Myocyte (in vitro differentiated cells): ENCODE measurements at regions not wholly inside any gene's neighbourhood (a gene's known extent, or its start where the extent isn't known, plus 50 kb on each side); places are given as distances from the start of the nearest gene placed in this dataset.

ENCODE experiments used
- DNase-seq: peaks from one replicate; pipeline ENCODE4 v3.0.0-alpha.2; 2012; ENCODE audit warnings: low read depth

DNA sequence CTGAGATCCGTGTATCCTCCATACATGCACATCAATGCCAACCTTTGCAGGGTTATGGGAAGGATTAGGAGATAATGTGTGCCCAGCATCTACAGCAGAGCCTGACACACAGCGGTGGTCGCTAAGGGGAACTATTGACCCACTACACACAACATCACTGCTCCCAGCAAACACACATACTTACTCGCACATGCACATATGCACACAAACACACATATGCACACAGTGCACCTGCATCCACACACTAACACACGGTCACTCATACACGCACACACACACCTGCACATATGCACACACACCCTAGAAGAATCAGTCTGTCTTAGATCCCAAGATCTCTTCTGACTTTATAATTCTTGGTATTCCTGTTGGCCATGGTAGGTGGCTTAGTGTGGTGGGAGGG, 118.3 kb downstream of the GYPC start:
- DNase-seq = no peak

DNA sequence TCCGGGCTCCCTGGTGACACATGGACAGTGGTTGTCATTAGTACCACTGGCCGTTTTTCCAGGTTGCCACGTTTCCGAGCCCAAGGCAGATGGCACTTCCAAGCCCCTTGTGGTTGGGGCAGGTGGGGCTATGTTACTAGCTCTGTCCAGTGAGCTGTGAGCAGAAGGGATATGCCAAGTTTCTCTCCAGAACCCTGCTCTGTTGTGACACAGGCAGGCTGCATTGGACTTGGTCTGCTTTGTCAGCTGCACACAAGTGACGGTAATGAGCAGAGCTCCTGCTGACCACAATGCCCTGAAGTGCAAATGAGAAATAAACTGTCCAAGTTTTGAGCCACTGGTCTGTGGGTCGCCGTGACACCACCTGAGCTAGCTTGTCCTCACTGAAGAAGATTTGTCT, 118.8 kb downstream of the GYPC start:
- DNase-seq = peak; percentile 2

DNA sequence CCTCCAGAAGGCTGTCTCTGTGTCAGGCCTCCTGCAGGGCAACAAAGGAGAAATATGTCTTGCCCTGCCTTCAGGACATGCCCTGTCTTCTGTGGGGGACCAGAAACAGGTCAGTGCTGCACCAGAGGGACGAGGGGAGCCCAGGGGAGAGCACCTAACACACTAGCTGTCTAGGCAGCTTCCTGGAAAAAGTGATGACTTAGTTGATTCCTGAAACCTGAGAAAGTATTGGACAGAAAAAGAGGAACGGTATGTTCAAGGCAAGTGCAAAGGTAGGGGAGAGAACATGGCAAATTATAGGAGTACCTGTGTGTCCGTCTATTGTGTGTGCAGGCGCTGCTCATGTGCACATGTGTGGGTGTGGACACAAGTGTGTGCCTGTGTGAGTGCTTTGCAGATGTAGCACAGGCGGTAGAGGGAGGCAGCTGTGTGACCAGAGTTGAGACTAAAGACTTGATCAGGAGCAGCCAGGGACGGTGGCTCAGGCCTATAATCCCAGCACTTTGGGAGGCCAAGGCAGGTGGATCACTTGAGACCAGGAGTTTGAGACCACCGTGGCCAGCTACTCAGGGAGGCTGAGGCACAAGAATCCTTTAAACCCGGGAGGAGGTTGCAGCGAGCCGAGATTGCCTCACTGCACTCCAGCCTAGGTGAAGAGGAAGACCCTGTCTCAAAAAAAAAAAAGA, 119.5 kb downstream of the GYPC start:
- no peak for DNase-seq

DNA sequence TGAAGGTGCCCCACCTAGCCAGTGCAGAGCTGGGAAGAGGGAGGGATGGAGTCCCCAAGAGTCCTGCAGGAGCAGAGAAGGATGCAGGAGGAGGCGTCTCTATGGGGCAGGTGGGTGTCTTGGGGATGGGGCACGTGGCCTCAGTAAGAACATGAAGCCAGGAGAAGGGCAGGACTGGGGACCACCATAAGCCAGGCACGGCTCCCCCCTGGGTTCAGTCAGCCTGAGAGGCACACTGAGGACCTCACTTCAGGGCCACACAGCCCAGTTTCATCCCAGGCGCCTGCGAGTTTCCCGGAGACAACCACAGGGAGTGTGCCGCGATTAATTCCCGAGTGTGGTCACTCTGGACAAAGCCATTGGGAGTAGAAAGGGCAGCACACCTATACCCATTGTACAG, 120.3 kb downstream of the GYPC start:
- DNase-seq = no peak

DNA sequence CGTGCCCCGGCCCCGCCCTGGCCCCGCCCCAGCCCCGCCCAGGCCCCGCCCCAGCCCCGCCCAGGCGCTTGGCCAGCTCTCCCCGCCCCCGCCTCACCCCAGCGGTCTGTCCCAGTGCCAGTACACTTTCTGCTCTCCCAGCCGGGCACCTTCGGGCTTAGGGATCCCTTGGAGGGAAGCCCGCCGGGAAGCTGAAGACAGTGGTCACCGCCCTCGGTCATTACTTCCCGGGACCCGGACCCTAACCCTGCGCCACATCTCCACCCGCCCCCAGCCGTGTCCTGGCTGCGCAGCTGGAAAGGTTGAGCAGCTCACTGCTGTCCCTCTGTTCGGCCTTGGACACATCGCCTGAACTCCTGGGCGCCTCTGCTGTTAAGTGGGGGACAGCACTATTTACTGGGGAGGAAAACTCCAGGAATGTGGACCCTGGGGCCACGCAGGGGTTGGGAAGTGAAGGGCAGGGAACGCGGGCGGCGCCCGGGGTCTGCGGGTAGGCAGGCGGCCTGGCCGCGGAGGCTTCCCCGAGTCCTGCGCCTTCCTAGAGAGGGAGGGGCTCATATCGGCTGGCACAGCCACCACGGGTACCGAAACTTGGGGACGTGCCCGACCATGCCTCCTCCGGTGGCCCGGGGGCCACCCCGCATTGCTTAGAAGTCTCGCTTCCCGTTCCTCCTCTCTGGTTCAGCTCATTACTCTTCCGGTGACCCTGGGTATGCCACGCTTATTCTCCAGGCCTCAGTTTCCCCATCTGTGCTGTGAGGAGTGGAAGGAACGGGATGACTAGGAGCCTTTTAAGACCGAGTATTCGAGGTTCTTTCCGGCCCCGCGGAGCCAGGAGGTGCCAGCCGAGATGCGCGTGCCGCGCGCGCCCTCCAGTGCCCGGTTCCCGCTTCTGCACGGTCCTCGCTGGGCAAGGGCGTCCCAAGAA, 121.0 kb downstream of the GYPC start:
- peak; percentile 71 for DNase-seq

DNA sequence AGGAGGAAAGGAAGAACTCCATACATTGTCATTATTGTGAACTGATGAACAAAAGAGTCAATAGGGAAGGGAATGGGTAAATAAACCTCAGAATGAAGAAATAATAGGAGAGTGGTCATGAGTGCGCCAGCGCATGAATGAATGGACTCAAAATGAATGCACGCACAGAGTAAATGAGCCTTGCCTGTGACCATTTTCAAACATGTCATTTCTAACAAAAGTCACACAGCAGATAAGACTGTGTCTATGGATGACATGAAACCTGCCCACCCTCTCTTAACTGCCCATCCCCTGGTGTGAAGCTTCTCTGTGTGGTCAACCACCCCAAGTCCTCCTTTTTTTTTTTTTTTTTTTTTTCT, 121.1 kb upstream of the TEX51 start:
- DNase-seq = no peak

DNA sequence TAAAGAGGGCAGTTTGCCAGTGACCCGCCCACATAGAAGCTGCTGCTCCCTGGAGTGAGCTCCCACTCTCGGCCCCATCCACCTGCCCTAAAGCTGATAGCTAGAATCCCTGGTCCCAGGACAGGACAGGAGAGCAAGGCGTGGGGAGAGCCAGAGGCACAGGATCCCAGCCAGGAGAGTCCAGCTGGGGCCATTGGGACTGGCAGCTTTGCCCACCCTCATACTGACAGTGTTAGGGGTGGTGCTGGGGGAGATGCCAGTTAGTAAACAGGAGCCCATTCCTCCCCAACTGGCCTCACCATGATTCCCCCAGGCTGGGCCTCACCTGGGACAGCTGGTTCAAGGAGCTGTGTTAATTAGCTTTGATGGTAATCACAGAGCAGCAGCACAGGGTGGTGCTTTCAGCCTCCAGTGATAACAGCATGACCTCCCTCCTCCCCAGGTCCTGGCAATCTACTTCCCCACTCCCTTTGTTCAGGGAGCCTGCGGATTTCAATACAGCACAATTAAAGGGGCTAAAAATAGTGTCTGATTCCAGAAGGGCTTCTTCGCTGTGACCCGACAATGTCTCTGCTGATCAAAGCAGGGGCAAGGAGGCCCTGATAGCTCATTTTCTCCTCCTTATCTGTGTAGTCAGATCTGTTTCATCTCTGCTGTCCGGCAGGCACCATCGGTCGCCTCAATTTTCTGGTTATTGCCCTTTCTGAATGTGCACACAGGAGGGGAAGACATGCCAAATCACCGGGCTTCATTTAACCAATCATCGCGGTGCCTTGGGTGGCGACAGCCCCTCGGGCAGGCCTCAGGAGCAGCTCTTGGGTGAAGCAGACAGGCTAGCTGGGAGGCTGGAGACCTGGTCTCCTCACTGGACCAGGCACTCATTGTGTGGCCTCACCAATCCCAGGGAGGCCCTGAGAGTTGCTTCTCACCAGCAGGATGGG, 119.9 kb upstream of the TEX51 start:
- no peak for DNase-seq

DNA sequence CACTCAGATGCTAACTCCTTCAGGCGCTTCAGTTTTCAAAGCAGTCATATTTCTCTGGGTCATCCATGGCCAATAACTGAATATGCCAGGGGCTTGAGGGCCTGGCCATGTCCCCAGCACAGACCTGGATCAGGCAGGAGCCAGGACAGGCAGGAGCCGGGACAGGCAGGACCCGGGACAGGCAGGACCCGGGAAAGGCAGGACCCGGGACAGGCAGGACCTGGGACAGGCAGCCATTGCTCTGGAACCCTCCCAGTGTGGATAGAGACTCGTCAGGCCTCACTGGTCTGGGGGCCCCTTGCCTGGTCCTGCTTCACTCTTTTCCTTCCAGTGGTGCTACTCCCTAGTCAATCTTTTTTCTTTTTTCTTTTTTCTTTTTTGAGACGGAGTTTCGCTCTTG, 117.5 kb upstream of the TEX51 start:
- DNase-seq = no peak

DNA sequence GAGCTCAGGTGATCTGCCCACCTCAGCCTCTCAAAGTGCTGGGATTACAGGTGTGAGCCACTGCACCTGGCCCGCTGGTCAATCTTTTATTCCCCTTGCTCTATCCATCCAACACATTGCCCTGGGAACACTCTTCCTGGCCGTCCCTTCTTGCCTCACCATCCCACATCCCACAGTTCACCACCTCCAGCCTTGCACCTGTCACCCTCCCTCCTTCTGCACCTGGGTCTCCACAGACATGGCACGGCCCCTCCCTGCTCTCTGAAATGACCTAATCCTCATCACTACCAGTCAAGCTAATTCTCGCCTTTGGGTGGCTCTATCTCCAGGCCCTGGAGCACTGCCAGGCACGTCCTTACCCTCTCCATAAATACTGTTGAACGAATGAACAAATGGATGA, 116.9 kb upstream of the TEX51 start:
- no peak for DNase-seq

DNA sequence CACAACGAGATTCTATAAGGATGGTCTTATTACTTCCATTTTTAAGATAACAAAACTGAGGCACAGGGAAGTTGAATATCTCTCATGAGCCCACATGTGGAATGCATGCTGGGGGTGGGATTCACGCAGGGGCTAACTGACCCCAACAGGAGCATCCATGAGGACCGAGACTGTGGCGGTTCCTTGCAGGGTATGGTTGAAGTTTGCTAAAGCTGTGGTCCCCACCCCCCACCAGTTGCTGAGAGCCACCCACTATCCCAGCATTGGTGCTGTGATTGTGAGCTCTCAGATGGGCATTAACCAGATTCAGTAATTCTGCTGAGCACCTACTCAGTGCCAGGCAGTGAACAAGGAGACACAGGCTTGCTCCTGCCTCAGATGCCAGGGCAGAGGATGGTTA, 116.0 kb upstream of the TEX51 start:
- no peak for DNase-seq

DNA sequence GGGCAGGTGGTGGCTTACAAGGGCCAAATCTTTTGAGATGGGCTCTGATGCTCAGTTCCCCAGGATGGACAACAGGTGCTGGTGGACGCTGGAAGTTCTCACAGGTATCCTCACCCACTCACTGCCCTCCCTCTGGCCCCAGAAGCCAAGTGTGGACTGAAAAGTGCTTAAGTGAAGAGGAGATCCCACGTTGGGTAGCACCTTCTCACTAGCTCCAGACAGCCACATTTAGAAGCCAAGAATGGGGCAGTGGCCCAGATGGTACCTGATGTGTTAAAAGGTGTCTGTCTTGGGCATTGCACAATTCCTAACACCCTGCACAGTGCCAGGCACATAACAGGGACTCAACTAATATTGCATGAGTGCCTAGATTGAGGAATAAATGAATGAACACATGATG, 115.3 kb upstream of the TEX51 start:
- DNase-seq = no peak

DNA sequence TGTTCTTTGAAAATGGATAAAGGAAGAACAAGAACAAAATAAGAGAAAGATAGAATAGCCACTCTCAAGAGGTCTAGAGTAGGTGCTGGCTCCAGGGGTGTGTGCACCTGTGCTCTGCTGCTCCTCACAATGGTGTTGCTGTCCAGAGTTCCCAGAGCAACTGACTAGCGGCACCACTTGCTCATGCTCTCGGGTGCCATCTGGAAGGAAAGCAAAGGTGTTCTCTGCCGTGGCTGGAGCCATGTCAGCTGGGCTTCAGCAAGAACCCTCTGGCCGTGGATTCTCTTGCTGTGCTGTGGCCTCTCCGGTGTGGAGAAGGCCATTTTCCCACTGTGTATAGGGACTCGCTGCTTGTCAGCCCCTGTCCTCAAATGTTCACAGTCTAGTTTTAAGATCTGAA, 114.6 kb upstream of the TEX51 start:
- DNase-seq = no peak

DNA sequence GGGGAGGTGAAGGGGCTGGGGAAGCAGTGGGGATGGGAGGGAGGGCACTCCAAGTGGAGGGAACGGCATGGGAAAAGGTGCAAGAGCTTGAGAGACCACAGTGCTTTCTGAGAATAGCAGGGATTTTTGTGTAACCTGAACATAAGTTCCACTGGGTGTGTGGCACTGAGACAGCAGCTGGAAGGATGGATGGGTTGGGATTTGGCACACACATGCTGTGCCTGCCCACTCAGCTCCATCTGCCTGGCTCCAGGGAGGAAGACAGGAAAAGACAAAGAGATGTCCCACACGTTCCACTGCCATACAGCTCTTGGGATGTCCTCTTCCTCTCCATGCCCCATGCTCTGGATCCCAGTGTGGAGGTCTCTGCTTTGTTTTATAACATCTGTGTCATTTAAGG, 114.1 kb upstream of the TEX51 start:
- no peak for DNase-seq

DNA sequence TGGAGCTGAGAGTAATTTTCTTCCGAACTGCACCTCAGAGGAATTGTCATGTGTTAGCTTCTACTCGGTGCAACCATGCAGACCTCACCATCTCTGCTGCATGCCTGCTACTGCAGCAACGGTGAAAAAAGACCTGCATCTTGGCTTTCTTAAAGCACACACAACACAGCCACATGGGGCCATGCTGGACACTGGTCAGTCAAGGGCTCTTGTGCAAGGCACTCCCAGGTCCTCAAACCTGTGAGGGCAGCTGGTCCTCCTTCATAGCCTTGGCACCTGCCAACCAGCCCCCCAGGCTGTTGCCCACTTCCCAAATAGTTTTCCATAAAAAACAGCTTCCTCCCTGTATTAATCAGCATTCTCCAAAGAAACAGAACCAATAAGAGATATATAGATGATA, 113.5 kb upstream of the TEX51 start:
- DNase-seq = no peak

DNA sequence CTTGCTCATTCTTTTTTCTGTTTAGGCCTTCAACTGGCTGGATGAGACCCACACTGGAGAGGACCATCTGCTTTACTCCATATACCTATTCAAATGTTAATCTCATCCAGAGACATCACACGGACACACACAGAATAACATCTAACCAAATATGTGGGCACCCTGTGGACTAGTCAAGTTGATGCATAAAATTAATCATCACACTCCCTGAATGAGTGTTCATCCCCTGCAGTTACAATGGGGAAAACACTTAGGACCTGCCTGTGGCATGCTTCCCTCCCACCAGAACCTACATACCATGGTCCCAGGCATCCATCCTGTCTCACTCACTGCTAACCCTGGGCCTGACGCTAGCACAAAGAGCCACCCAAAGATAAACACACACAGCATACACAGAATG, 112.8 kb upstream of the TEX51 start:
- DNase-seq = no peak

DNA sequence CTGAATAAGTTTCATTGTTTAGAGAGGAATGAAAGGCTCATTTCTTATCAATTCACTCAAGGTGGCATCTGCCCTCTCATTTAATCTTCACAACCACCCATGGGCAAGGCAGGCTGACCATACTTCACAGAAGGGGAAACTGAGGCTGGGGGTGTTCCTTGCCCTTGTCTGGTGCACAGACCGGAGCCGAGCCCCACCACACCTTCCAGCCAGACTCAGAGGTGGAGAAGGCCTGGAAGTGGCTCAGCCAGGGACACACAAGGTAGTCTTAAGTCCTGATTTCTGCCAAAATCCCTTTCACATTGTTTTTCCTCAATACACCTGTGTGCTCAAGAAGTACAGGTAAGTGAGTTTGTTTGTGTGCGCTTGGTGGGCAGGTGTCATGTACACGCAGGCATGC, 111.9 kb upstream of the TEX51 start:
- DNase-seq = no peak

DNA sequence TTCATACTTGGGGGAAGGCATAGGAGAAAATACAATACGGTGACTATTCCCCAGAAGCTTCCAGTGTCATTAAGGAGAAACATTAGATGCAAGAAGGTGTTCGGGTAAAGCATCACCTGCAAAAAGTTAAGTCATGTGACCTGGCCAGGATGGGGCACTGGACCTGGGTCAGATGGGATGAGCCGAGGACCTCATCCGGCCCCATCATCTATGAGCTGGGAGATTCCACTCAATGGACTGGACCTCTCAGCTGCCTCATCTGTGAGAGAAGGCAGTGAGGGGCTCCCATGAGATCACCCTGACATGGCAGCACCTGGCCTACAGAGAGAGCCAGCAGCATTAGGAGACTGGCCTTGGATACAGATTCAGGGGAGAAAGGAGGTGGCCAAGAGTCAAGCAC, 111.4 kb upstream of the TEX51 start:
- DNase-seq = no peak

DNA sequence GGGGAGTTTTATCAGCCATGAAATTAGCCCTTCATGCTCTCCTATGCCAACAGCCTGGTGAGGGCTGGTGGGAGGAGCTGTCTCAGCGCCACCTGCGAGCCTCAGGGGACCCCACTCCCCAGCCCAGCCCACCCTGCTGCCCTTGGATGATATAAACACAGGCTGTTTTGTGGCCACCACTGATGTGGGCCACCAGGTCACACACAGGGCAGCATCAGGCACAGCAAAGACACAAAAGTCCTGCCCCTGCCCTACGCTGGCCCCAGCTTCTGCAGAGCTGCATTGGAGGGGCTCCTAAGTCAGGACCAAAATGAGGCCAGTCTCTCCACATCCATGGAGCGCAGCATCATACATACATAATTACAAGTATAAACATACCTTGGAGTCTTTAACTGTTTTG, 110.6 kb upstream of the TEX51 start:
- no peak for DNase-seq

DNA sequence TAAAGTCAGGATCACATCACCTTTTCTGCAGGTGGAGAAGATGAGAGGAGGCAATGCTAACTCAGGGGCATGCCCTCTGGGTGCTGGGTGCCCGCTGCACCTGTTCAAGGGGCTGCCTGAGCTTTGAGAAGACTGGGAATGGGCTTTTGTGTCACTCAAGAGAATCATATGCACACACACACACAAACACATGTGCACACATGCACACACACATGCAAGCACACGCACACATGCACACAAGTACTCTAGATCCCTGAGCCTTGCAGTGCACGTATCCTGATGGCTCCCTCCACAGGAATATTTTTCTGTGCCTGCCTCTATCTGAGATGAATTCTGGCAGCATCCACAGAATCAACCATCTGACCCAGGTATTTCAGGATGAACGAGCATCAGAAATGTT, 110.0 kb upstream of the TEX51 start:
- no peak for DNase-seq

DNA sequence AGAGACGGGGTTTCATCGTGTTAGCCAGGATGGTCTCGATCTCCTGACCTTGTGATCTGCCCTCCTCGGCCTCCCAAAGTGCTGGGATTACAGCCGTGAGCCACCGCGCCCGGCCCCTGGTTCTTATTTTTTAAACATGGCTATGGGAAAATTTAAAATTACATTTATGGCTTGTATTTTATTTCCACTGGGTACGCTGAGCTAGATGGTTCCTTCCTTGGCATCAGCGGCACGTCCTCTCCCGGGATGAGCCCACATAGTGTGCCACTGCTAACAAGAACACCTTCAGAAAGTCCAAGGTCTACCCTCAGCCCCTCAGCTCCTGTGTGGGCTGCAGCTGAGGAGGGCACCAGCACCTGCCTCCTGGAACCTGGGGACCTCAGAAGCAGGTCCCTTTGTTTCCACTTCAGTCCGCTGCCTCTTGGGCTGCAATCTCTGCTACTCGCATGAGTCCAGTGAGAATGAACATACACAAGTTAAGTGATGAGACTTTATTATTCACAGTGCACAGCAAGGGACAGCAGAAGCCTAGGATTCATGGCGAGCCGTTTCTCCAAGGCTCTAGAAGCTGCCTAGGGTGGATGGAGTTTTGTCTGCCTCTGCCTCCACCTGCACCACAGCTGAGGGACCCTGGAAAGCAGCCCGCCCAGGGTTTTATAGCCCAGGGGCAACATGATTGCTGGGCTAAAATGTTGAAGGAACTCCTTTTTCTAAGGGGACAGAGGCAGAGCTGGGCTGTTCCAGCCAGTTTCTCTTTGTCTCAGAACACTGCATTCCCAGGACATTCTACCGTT, 107.5 kb upstream of the TEX51 start:
- DNase-seq = no peak

DNA sequence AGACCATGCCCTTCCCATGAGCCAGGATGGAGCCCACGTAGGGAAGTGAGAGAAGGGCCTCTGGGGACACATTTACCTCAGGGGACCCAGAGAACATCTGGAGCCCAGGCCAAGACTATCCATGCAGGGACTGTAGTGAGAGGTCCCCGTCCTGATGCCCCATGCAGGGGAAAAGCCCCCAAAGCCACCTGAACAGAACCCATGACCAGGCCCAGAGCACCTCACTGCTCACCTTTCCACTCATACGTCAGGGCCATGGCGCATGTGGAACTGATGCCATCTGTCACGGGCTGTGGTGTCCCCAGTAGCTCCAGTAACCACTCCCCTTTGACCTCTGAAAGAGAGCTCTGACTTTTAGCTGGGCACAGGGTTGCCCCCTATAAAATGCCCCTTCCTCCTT, 106.5 kb upstream of the TEX51 start:
- no peak for DNase-seq
